HEK293T (cell line): ENCODE measurements at regions not wholly inside any gene's neighbourhood (a gene's known extent, or its start where the extent isn't known, plus 50 kb on each side); places are given as distances from the start of the nearest gene placed in this dataset.
"Not testable (repeated sequence)": the region's sequence is repeated elsewhere in the genome, so short reads cannot be mapped to it uniquely, and the experiment has no call there.

Source experiments
- ELF4 ChIP-seq: fragments of 450-650 bp; IDR thresholded peaks from 2 replicates; pipeline ENCODE4 v1.6.1; 2017; ENCODE audit warnings: antibody characterized with exemption
- FOXM1 ChIP-seq: fragments of 450-650 bp; IDR thresholded peaks from 2 replicates; pipeline ENCODE4 v1.6.1; 2017; ENCODE audit warnings: mild to moderate bottlenecking, borderline replicate concordance
- NFRKB ChIP-seq: fragments of 450-650 bp; IDR thresholded peaks from 2 replicates; pipeline ENCODE4 v1.6.1; 2016; ENCODE audit warnings: mild to moderate bottlenecking, moderate library complexity
- SP1 ChIP-seq: fragments of 450-650 bp; IDR thresholded peaks from 2 replicates; pipeline ENCODE4 v1.6.1; 2017
- SUZ12 ChIP-seq: fragments of 450-650 bp; IDR thresholded peaks from 2 replicates; pipeline ENCODE4 v1.6.1; 2016; ENCODE audit warnings: mild to moderate bottlenecking
- TARDBP ChIP-seq: fragments of 450-650 bp; IDR thresholded peaks from 2 replicates; pipeline ENCODE4 v1.6.1; 2016

GRCh38 chr14:105928171-105929111 lies 402.1 kb downstream of the TMEM121 start:
- not testable (repeated sequence) for TF ChIP-seq NFRKB, SP1, FOXM1, ELF4, SUZ12, TARDBP
